Choroid plexus epithelial cell (primary cell): ENCODE measurements at regions not wholly inside any gene's neighbourhood (a gene's known extent, or its start where the extent isn't known, plus 50 kb on each side); places are given as distances from the start of the nearest gene placed in this dataset.

Source experiments
- DNase-seq: peaks from one replicate; pipeline ENCODE4 v3.0.0-alpha.2; 2010; ENCODE audit warnings: low read depth
- H3K4me3 ChIP-seq: 2 replicates; pipeline ENCODE4 v1.5.1; 2011; ENCODE audit warnings: low read depth, mild to moderate bottlenecking, control low read depth, low read length, moderate library complexity
- CTCF ChIP-seq: conservative IDR thresholded peaks from 2 replicates; pipeline ENCODE4 v1.5.1; 2011; ENCODE audit warnings: low read depth, mild to moderate bottlenecking, control low read depth, inconsistent platforms, low read length, moderate library complexity

GRCh38 chr20:24144371-24144770, 155.8 kb upstream of the GGTLC1 start:
- no peak for DNase-seq
- H3K4me3 ChIP-seq: no peak overlapping the region
- no peak for TF ChIP-seq CTCF

- DNase-seq: no peak
- no peak overlapping the region for H3K4me3 ChIP-seq
- no peak for TF ChIP-seq CTCF
These were observed 152.5 kb upstream of the GGTLC1 start for GRCh38 chr20:24141111-24141510.

GRCh38 chr20:24139846-24140245, 151.3 kb upstream of the GGTLC1 start:
- no peak for TF ChIP-seq CTCF
- no peak overlapping the region for H3K4me3 ChIP-seq
- no peak for DNase-seq

GRCh38 chr20:24138951-24139350, 150.4 kb upstream of the GGTLC1 start:
- H3K4me3 ChIP-seq: no peak overlapping the region
- DNase-seq: no peak
- TF ChIP-seq CTCF: no peak

- no peak overlapping the region for H3K4me3 ChIP-seq
- no peak for TF ChIP-seq CTCF
- no peak for DNase-seq
These were observed 149.7 kb upstream of the GGTLC1 start for GRCh38 chr20:24138196-24138857.

GRCh38 chr20:24136659-24137246, 148.2 kb upstream of the GGTLC1 start:
- H3K4me3 ChIP-seq: no peak overlapping the region
- no peak for TF ChIP-seq CTCF
- DNase-seq: no peak

GRCh38 chr20:24135781-24136180, 147.2 kb upstream of the GGTLC1 start:
- TF ChIP-seq CTCF: no peak
- no peak for DNase-seq
- no peak overlapping the region for H3K4me3 ChIP-seq
